ENCODE measurements at regions not wholly inside any gene's neighbourhood (a gene's known extent, or its start where the extent isn't known, plus 50 kb on each side); places are given as distances from the start of the nearest gene placed in this dataset.
"Not testable (repeated sequence)": the region's sequence is repeated elsewhere in the genome, so short reads cannot be mapped to it uniquely, and the experiment has no call there.

- DNase-seq, result no peak
Observed at GRCh38 chr2:14831458-14831857, 198.9 kb downstream of the LRATD1 start.

- no peak for DNase-seq
Observed at GRCh38 chr2:14843507-14844204, 211.1 kb downstream of the LRATD1 start.

GRCh38 chr2:14855751-14856150 is 223.2 kb downstream of the LRATD1 start:
- no peak for DNase-seq

GRCh38 chr2:14861181-14861580 is 228.7 kb downstream of the LRATD1 start:
- no peak for DNase-seq

GRCh38 chr2:14866736-14867352 is 234.3 kb downstream of the LRATD1 start:
- no peak for DNase-seq

GRCh38 chr2:14867853-14868252 is 235.3 kb downstream of the LRATD1 start:
- no peak for DNase-seq

GRCh38 chr2:14872779-14873325 is 240.3 kb downstream of the LRATD1 start:
- no peak for DNase-seq

- DNase-seq, result no peak
Observed at GRCh38 chr2:14881651-14882327, 249.3 kb downstream of the LRATD1 start.

GRCh38 chr2:14884651-14885050 is 252.1 kb downstream of the LRATD1 start:
- DNase-seq, result no peak

GRCh38 chr2:14891546-14891945 is 259.0 kb downstream of the LRATD1 start:
- no peak for DNase-seq

- no peak for DNase-seq
Observed at GRCh38 chr2:14896330-14897030, 264.0 kb downstream of the LRATD1 start.

GRCh38 chr2:14899621-14900414 is 267.3 kb downstream of the LRATD1 start:
- no peak for DNase-seq

GRCh38 chr2:14901737-14902136 is 269.2 kb downstream of the LRATD1 start:
- no peak for DNase-seq

GRCh38 chr2:14902953-14903352 is 270.4 kb downstream of the LRATD1 start:
- DNase-seq, result no peak

- DNase-seq, result no peak
Observed at GRCh38 chr2:14903709-14904374, 271.3 kb downstream of the LRATD1 start.

GRCh38 chr2:14904378-14904777 is 271.9 kb downstream of the LRATD1 start:
- DNase-seq, result not testable (repeated sequence)

GRCh38 chr2:14905571-14905970 is 273.1 kb downstream of the LRATD1 start:
- DNase-seq, result no peak

GRCh38 chr2:14907014-14907612 is 274.6 kb downstream of the LRATD1 start:
- peak; percentile 81 for DNase-seq

GRCh38 chr2:14909795-14910194 is 277.3 kb downstream of the LRATD1 start:
- DNase-seq, result no peak

- no peak for DNase-seq
Observed at GRCh38 chr2:14910654-14911053, 278.1 kb downstream of the LRATD1 start.

GRCh38 chr2:14915983-14916382 is 283.5 kb downstream of the LRATD1 start:
- no peak for DNase-seq
